Body of pancreas (tissue), 4 donors: ENCODE measurements at regions not wholly inside any gene's neighbourhood (a gene's known extent, or its start where the extent isn't known, plus 50 kb on each side); places are given as distances from the start of the nearest gene placed in this dataset.

Experiments
- CTCF ChIP-seq, 7 experiments: fragments of 450-650 bp in 4 of 7; fragments of 200-600 bp in 3 of 7; sonication (generic) in 3 of 7; IDR thresholded peaks; one replicate each; pipeline ENCODE4 v1.5.1; 2016 to 2019; ENCODE audit warnings: antibody characterized with exemption in 7 of 7
- POLR2A ChIP-seq, 3 donors: fragments of 450-650 bp; IDR thresholded peaks; one replicate each; pipeline ENCODE4 v1.6.1; 2016; ENCODE audit warnings: antibody characterized with exemption in 3 of 3, mild to moderate bottlenecking in 2 of 3

DNA sequence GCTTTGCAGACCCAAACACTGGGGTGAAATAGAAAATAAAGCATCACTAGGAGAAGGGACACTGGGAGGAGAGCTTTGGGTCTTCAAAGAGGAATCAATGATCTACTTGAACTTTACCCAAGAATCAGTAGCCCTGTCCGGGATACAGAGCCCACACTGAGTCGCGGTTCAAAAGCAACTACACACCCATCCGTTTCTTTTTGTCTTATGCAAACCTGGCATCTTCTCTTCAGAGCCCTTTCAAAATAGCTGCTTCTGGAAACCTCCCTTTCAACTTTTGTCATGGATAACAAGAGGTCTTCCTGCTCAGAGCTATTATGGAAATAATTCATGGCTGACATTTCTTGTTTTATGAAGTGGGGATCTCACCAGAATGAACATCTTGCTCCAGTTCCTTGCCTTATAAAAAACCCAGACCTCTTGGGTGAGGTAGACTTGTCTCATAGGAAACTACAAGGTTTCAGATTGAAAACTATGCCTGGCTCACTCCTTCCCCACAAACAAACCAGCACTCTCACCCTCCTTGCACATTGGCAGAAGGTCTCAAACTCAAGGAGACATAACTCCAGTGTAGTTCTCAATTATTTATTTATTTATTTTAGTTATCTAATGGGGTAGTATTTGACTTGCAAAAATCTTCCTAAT is 115.1 kb upstream of the ARHGEF3 start:
- TF ChIP-seq CTCF (IDR thresholded peaks at IDR 0.05) (no peak), POLR2A (IDR thresholded peaks at IDR 0.05) (no peak)
